Suprapubic skin (tissue), 2 donors: ENCODE measurements at regions not wholly inside any gene's neighbourhood (a gene's known extent, or its start where the extent isn't known, plus 50 kb on each side); places are given as distances from the start of the nearest gene placed in this dataset.

ENCODE experiments used
- EP300 ChIP-seq: sonication (generic); formaldehyde crosslinking; IDR thresholded peaks from one replicate; pipeline ENCODE4 v1.6.1; 2017; ENCODE audit warnings: antibody characterized with exemption
- POLR2A ChIP-seq, 2 donors: fragments of 450-650 bp; IDR thresholded peaks; one replicate each; pipeline ENCODE4 v1.6.1; 2017; ENCODE audit warnings: antibody characterized with exemption in 2 of 2, mild to moderate bottlenecking in 2 of 2, moderate library complexity in 2 of 2

DNA sequence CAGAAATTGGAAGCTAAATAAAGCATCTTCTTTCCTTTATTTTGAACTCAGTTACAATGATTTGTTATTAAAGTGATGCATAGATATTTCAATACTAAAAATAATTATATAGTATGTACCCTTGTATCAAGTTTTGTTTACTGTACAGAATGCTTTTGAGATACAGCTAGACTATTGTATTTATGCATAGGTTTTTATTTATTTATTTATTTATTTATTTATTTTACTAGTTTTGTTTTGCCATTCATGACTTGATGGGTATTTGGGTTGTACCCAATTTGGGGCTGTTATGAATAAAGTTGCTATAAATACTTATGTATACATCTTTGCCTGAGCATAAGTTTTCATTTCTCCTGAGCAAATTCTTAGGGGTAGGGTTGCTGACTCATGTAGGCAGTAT, 118.7 kb upstream of the NXPH2 start:
- TF ChIP-seq EP300 (no peak), POLR2A (IDR thresholded peaks at IDR 0.05) (no peak)
